HG03354 (cell line): ENCODE measurements at regions not wholly inside any gene's neighbourhood (a gene's known extent, or its start where the extent isn't known, plus 50 kb on each side); places are given as distances from the start of the nearest gene placed in this dataset.
"Not testable (repeated sequence)": the region's sequence is repeated elsewhere in the genome, so short reads cannot be mapped to it uniquely, and the experiment has no call there.

Experiments used
- ATAC-seq: cut with Tn5 transposase; IDR thresholded peaks from one replicate; pipeline ENCODE4 v1.9.1; 2021; ENCODE audit warnings: mild to moderate bottlenecking; ENCODE audit not compliant: unreplicated experiment, poor library complexity, severe bottlenecking

GRCh38 chr19:28457620-28458019 lies 755.3 kb downstream of the UQCRFS1 start:
- no peak for ATAC-seq

GRCh38 chr19:28456708-28457320 lies 756.1 kb downstream of the UQCRFS1 start:
- ATAC-seq: no peak

GRCh38 chr19:28456252-28456651 lies 756.7 kb downstream of the UQCRFS1 start:
- ATAC-seq: no peak

- ATAC-seq: no peak
Measured at GRCh38 chr19:28454083-28454482, 758.9 kb downstream of the UQCRFS1 start.

- ATAC-seq: no peak
Measured at GRCh38 chr19:28453420-28453819, 759.5 kb downstream of the UQCRFS1 start.

GRCh38 chr19:28449803-28450202 lies 763.1 kb downstream of the UQCRFS1 start:
- ATAC-seq: no peak

- no peak for ATAC-seq
Measured at GRCh38 chr19:28446511-28446910, 766.4 kb downstream of the UQCRFS1 start.

- no peak for ATAC-seq
Measured at GRCh38 chr19:28445826-28446225, 767.1 kb downstream of the UQCRFS1 start.

- ATAC-seq: no peak
Measured at GRCh38 chr19:28444362-28444761, 768.6 kb downstream of the UQCRFS1 start.

GRCh38 chr19:28443361-28443760 lies 769.6 kb downstream of the UQCRFS1 start:
- no peak for ATAC-seq

GRCh38 chr19:28437390-28438346 lies 775.3 kb downstream of the UQCRFS1 start:
- no peak for ATAC-seq

- ATAC-seq: no peak
Measured at GRCh38 chr19:28436320-28436719, 776.6 kb downstream of the UQCRFS1 start.

- no peak for ATAC-seq
Measured at GRCh38 chr19:28435551-28436271, 777.2 kb downstream of the UQCRFS1 start.

- not testable (repeated sequence) for ATAC-seq
Measured at GRCh38 chr19:28434794-28435193, 778.2 kb downstream of the UQCRFS1 start.

GRCh38 chr19:28434365-28434764 lies 778.6 kb downstream of the UQCRFS1 start:
- not testable (repeated sequence) for ATAC-seq

- ATAC-seq: not testable (repeated sequence)
Measured at GRCh38 chr19:28433166-28433565, 779.8 kb downstream of the UQCRFS1 start.

- no peak for ATAC-seq
Measured at GRCh38 chr19:28430214-28430613, 782.7 kb downstream of the UQCRFS1 start.

- ATAC-seq: no peak
Measured at GRCh38 chr19:28429356-28429755, 783.6 kb downstream of the UQCRFS1 start.

GRCh38 chr19:28428663-28429348 lies 784.1 kb downstream of the UQCRFS1 start:
- ATAC-seq: no peak
